BJ (cell line): ENCODE measurements at regions not wholly inside any gene's neighbourhood (a gene's known extent, or its start where the extent isn't known, plus 50 kb on each side); places are given as distances from the start of the nearest gene placed in this dataset.

ENCODE experiments used
- CTCF ChIA-PET: fragments of 350-600 bp; formaldehyde crosslinking; extraction: SDS; loops from one replicate; lab custom pipeline; 2021; ENCODE audit warnings: antibody characterized with exemption, inconsistent platforms; lab: Yijun Ruan, JAX
- POLR2A ChIA-PET: fragments of 300-600 bp; sonication (Branson Sonifier 250); formaldehyde crosslinking; extraction: SDS; loops from one replicate; lab custom pipeline; 2021; ENCODE audit warnings: antibody characterized with exemption; lab: Charles Lee
- DNase-seq: peaks from one replicate; pipeline ENCODE4 v3.0.0-alpha.2; 2011; ENCODE audit warnings: low read depth
- H3K27me3 ChIP-seq: 2 replicates; pipeline ENCODE4 v1.6.0; 2011; ENCODE audit warnings: low read length; ENCODE audit not compliant: control insufficient read depth, insufficient read depth
- H3K36me3 ChIP-seq: 2 replicates; pipeline ENCODE4 v1.5.1; 2011; ENCODE audit warnings: low read length; ENCODE audit not compliant: control insufficient read depth, insufficient read depth
- H3K4me3 ChIP-seq: 2 replicates; pipeline ENCODE4 v1.5.1; 2011; ENCODE audit warnings: low read depth, mild to moderate bottlenecking, control low read depth, low read length
- CTCF ChIP-seq: IDR thresholded peaks from 2 replicates; pipeline ENCODE4 v1.5.1; 2011; ENCODE audit warnings: low read depth, mild to moderate bottlenecking, control low read depth, inconsistent platforms, low read length, moderate library complexity; ENCODE audit not compliant: insufficient read depth

- ChIA-PET CTCF (no interaction called here), POLR2A (no interaction called here)
- DNase-seq, result no peak
- H3K27me3 ChIP-seq, result no peaks in the 10 kb centered on the region
- H3K4me3 ChIP-seq, result no peak overlapping the region
- no peak for TF ChIP-seq CTCF
- no peaks in the 10 kb centered on the region for H3K36me3 ChIP-seq
These were observed 194.7 kb upstream of the RAB4A start for GRCh38 chr1:229076195-229076594.

DNA sequence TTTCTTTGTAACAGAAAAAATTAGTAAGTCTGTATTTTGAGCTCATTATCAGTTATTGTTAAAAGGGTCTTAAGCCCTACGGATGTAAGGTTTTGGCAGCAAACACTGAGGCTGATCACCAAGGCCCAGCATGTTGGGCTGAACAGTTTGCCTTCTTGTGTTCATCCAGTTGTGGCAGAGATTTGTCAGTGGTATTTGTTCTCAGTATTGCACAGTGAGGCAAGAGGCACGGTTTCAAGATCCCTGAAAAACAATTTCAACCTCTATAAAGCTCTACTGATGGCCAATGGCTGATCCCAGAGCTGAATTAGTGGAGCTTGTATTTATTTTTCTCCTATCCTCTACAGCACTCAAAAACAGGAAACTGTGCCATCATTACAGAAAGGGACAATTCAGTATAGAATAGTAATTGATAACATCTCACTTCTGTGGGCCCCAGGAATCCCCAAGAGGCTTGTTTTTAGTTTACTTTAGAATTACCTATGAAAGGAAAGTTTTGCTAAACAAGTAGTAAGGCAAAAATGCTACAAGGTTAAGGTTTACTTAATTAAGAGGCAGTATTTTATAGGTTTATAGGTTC, 191.8 kb upstream of the RAB4A start:
- Histone ChIP-seq H3K36me3 (no peaks in the 10 kb centered on the region), H3K4me3 (no peak overlapping the region), H3K27me3 (no peaks in the 10 kb centered on the region)
- CTCF ChIA-PET, result interaction anchor here (0.6 kb wide), 2 partner anchors 106 to 269 kb away, joined by 3 read pairs; no protein-coding TSS in a partner anchor
- DNase-seq, result no peak
- POLR2A ChIA-PET, result no interaction called here
- TF ChIP-seq CTCF, result no peak

DNA sequence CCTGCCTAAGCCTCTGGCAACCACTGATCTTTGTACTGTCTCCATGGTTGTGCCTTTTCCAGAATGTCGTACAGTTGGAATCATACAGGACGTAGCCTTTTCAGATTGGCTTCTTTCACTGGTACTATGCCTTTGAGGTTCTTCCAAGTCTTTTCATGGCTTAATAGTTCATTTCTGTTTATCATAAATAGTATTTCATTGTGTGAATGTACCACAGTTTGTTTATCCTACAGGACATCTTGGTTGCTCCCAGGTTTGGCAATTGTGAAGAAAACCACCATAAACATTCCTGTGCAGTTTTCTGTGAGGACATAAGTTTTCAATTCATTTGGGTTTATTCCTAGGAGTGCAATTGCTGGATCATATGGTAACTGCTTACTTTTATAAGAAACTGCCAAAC, 190.6 kb upstream of the RAB4A start:
- POLR2A ChIA-PET, result no interaction called here
- no peaks in the 10 kb centered on the region for H3K27me3 ChIP-seq
- no peak for DNase-seq
- H3K36me3 ChIP-seq, result no peaks in the 10 kb centered on the region
- CTCF ChIA-PET, result no interaction called here
- no peak overlapping the region for H3K4me3 ChIP-seq
- no peak for TF ChIP-seq CTCF

- DNase-seq, result no peak
- Histone ChIP-seq H3K36me3 (no peaks in the 10 kb centered on the region), H3K27me3 (peaks cover 4% of the 10 kb centered on the region), H3K4me3 (no peak overlapping the region)
- TF ChIP-seq CTCF, result no peak
- CTCF ChIA-PET, result no interaction called here
- POLR2A ChIA-PET, result no interaction called here
These were observed 185.6 kb upstream of the RAB4A start for GRCh38 chr1:229085291-229085690.

DNA sequence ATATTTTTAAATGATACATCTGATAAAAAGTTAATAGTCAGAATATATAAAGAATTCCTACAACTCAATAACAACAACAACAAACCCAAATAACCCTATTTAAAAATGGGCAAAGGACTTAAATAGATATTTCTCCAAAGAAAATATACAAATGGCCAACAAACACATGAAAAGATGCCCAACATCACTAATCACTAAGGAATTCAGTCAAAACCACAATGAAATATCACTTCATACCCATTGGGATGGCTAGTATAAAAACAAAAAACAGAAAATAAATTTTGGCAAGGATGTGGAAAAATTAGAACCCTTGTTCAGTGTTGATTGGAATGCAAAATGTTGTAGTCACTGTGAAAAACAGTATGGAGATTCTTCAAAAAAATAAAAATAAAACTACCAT, 184.8 kb upstream of the RAB4A start:
- DNase-seq, result no peak
- CTCF ChIA-PET, result no interaction called here
- H3K27me3 ChIP-seq, result peaks cover 4% of the 10 kb centered on the region
- POLR2A ChIA-PET, result no interaction called here
- TF ChIP-seq CTCF, result no peak
- no peaks in the 10 kb centered on the region for H3K36me3 ChIP-seq
- H3K4me3 ChIP-seq, result no peak overlapping the region
